Adipocyte (in vitro differentiated cells): ENCODE measurements at regions not wholly inside any gene's neighbourhood (a gene's known extent, or its start where the extent isn't known, plus 50 kb on each side); places are given as distances from the start of the nearest gene placed in this dataset.
A peak's percentile ranks its signal among the peaks of the same experiment; 100 is the strongest.

ENCODE experiments used
- DNase-seq: peaks from one replicate; pipeline ENCODE4 v3.0.0-alpha.2; 2015; ENCODE audit warnings: low read depth
- H3K27me3 ChIP-seq: replicated peaks from 2 replicates; pipeline ENCODE4 v1.7.0; 2013; ENCODE audit warnings: mild to moderate bottlenecking, low read length, moderate library complexity; ENCODE audit not compliant: control insufficient read depth, insufficient read depth
- H3K36me3 ChIP-seq: 2 replicates; pipeline ENCODE4 v1.7.0; 2013; ENCODE audit warnings: low read length, mild to moderate bottlenecking, moderate library complexity; ENCODE audit not compliant: control insufficient read depth, insufficient read depth, severe bottlenecking
- H3K4me1 ChIP-seq: 2 replicates; pipeline ENCODE4 v1.7.0; 2013; ENCODE audit warnings: mild to moderate bottlenecking, low read length, moderate library complexity; ENCODE audit not compliant: control insufficient read depth, insufficient read depth
- H3K4me3 ChIP-seq: 2 replicates; pipeline ENCODE4 v1.7.0; 2013; ENCODE audit warnings: mild to moderate bottlenecking, low read length, moderate library complexity
- H3K9ac ChIP-seq: 2 replicates; pipeline ENCODE4 v1.7.0; 2013; ENCODE audit warnings: mild to moderate bottlenecking, low read length, moderate library complexity
- H3K9me3 ChIP-seq: 2 replicates; pipeline ENCODE4 v1.7.0; 2013; ENCODE audit warnings: mild to moderate bottlenecking, low read length, moderate library complexity; ENCODE audit not compliant: control insufficient read depth

DNA sequence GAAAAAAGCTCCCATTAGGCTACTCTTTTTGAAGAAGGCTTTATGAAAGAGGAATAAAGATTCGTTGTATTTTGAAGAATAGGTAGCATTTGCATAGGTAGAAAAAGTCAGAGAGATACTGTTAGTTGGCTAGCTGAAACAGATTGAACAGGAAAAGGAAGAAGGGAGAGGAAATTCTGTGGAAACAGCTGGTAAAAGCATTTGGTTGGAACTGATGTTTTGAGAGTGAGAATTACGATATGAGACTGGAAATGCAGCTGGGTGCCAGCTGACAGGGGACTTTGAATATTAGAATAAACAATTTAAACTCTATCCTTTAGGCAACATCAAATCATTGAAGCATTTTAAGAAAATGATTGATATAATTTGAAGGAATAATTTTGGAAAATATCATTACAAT, 96.7 kb upstream of the CNTNAP5 start:
- H3K9ac ChIP-seq = no peak overlapping the region
- no peaks in the 10 kb centered on the region for H3K36me3 ChIP-seq
- no peak overlapping the region for H3K4me3 ChIP-seq
- H3K9me3 ChIP-seq = peaks cover 6% of the 10 kb centered on the region
- no peaks in the 10 kb centered on the region for H3K4me1 ChIP-seq
- no peak for DNase-seq
- H3K27me3 ChIP-seq = no peaks in the 10 kb centered on the region

DNA sequence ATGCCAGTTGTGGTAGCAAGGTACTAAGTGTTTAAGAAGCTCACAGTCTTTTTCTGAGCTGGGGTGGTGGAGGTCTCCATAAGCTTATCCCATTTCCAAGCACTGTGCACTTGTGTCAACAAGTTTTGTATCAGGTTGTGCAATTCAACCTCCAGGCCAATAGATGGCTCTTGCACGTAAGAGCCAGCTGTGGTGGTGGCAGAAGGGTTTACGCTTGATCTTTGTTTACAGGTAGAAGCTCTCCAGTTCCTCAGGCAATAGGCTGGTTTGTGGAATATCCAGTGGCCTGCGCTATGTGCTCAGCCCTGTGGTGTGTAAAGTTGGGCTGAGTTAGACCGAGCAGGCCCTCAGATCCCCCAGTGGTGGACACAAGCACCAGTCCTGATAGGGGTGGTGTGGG, 89.7 kb upstream of the CNTNAP5 start:
- H3K4me3 ChIP-seq = no peak overlapping the region
- no peak overlapping the region for H3K9ac ChIP-seq
- no peaks in the 10 kb centered on the region for H3K27me3 ChIP-seq
- no peaks in the 10 kb centered on the region for H3K4me1 ChIP-seq
- no peak for DNase-seq
- H3K36me3 ChIP-seq = no peaks in the 10 kb centered on the region
- peaks cover 6% of the 10 kb centered on the region for H3K9me3 ChIP-seq

DNA sequence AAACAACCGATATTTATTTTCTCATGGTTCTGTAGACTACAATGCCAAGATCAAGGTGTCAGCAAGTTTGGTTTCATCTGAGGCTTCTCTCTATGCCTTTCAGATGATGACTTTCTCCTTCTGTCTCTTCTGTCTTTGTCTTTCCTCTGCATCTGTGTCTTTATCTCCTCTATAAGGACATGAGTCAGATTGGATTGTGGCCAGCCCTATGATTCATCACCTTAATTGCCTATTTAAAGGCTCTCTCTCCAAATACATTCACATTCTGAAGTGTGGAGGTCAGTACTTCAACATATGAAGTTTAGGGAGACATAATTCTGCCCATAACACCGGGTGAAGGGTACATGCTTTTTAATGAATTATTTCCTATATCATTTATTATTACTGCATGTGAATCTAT, 71.2 kb upstream of the CNTNAP5 start:
- H3K4me3 ChIP-seq = no peak overlapping the region
- no peak overlapping the region for H3K9ac ChIP-seq
- no peaks in the 10 kb centered on the region for H3K27me3 ChIP-seq
- DNase-seq = peak; percentile 0
- no peaks in the 10 kb centered on the region for H3K4me1 ChIP-seq
- no peaks in the 10 kb centered on the region for H3K9me3 ChIP-seq
- no peaks in the 10 kb centered on the region for H3K36me3 ChIP-seq

DNA sequence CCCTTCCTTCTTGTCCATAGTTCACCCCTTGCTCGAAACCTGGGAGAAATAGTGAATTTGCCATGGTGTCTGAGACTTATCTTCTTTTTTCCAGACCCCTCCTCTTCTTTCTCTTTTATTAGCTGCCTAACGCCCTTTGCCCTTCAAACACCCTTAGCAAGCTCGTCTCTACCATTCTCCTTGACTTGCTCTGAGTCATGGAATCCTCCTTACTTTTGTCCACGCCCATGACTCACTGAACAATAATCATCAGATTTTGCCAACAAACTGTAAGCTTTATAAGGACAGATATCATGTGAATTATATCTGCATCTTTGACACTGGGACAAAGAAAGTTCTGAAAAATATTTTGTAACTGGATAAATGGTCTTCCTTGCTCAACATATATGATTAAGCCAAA, 67.1 kb upstream of the CNTNAP5 start:
- DNase-seq = no peak
- Histone ChIP-seq H3K9ac (no peak overlapping the region), H3K9me3 (peaks cover 6% of the 10 kb centered on the region), H3K4me1 (no peaks in the 10 kb centered on the region), H3K4me3 (no peak overlapping the region), H3K27me3 (no peaks in the 10 kb centered on the region), H3K36me3 (no peaks in the 10 kb centered on the region)

DNA sequence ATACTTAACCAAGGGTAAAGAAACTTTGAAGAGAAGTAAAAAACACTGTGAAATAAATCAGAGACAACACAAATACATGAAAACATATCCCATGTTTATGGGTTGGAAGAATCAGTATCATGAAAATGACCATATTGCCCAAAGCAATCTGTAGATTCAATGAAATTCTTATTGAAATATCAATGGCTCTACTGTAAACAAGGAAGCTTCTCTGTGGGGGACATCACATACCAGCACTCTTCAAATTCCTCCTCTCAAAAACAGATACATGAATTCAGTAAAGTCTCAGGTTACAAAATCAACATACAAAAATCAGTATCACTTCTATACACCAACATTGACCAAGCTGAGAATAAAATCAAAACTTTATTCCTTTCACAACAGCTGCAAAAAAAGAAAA, 63.5 kb upstream of the CNTNAP5 start:
- Histone ChIP-seq H3K27me3 (no peaks in the 10 kb centered on the region), H3K4me1 (no peaks in the 10 kb centered on the region), H3K9ac (no peak overlapping the region), H3K9me3 (peaks cover 6% of the 10 kb centered on the region), H3K36me3 (no peaks in the 10 kb centered on the region), H3K4me3 (no peak overlapping the region)
- no peak for DNase-seq

DNA sequence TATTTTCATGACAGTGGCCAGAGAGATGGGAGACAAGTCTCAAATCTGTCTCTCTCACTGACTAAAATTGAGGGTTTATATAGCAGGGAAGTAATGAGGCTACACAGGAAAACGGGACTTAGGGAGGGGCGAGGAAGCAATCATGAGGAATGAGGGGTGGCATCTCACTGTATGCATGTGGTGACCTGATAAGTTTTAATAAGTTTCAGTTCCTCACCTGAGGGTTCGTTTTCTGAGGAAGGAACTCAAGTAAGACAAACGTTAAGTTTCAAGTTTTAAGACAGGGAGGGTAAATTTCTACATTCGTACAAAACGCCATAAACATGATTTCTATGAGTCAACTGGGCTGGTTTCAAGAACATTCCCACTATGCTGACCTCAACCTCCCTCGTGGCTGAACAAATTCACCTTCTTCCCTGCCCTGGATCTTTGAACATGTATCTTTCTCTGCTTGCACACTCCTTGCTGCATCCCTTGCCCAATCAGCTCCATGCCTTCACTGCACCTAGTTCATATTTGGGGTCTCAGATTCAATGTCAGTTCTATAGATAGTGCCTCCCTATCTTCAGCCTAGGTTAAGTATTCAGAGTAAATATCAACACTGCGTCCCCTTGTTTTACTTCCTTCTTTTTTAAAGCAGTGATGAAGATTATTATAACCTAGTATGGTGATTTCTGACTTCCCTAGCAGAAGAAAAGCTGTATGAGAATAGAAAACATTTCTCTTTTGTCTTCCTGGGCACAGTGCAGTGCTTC, 53.3 kb upstream of the CNTNAP5 start:
- no peaks in the 10 kb centered on the region for H3K27me3 ChIP-seq
- no peak overlapping the region for H3K4me3 ChIP-seq
- no peaks in the 10 kb centered on the region for H3K4me1 ChIP-seq
- H3K9ac ChIP-seq = no peak overlapping the region
- no peaks in the 10 kb centered on the region for H3K36me3 ChIP-seq
- no peak for DNase-seq
- no peaks in the 10 kb centered on the region for H3K9me3 ChIP-seq
